GM12872 (cell line): ENCODE measurements at regions not wholly inside any gene's neighbourhood (a gene's known extent, or its start where the extent isn't known, plus 50 kb on each side); places are given as distances from the start of the nearest gene placed in this dataset.

ENCODE experiments used
- CTCF ChIP-seq: IDR thresholded peaks from 3 replicates; pipeline ENCODE4 v1.5.1; 2011; ENCODE audit warnings: low read depth, mild to moderate bottlenecking, low read length, moderate library complexity; ENCODE audit not compliant: insufficient read depth

- TF ChIP-seq CTCF, result no peak
Observed at GRCh38 chr5:60503771-60504170, 196.2 kb downstream of the DEPDC1B start.

- no peak for TF ChIP-seq CTCF
Observed at GRCh38 chr5:60497706-60498500, 202.1 kb downstream of the DEPDC1B start.

GRCh38 chr5:60495644-60496520 is 204.1 kb downstream of the DEPDC1B start:
- no peak for TF ChIP-seq CTCF

- TF ChIP-seq CTCF, result no peak
Observed at GRCh38 chr5:60494635-60495034, 205.3 kb downstream of the DEPDC1B start.

GRCh38 chr5:60494144-60494543 is 205.8 kb downstream of the DEPDC1B start:
- no peak for TF ChIP-seq CTCF

- no peak for TF ChIP-seq CTCF
Observed at GRCh38 chr5:60493372-60493771, 206.6 kb downstream of the DEPDC1B start.

GRCh38 chr5:60492958-60493357 is 207.0 kb downstream of the DEPDC1B start:
- no peak for TF ChIP-seq CTCF
